B cell (primary cell): ENCODE measurements at regions not wholly inside any gene's neighbourhood (a gene's known extent, or its start where the extent isn't known, plus 50 kb on each side); places are given as distances from the start of the nearest gene placed in this dataset.

ENCODE experiments used
- CTCF ChIP-seq: fragments of 200-600 bp; IDR thresholded peaks from one replicate; pipeline ENCODE4 v1.8.0; 2022; ENCODE audit warnings: antibody characterized with exemption, mild to moderate bottlenecking
- EZH2 ChIP-seq: IDR thresholded peaks from 2 replicates; pipeline ENCODE4 v1.6.1; 2012; ENCODE audit warnings: borderline replicate concordance, low read depth, mild to moderate bottlenecking, moderate library complexity, low read length; ENCODE audit not compliant: insufficient read depth, poor library complexity, severe bottlenecking

GRCh38 chr2:128981353-128981752, 662.7 kb upstream of the HS6ST1 start:
- TF ChIP-seq CTCF (no peak), EZH2 (no peak)
